Pancreas (tissue), 8 donors: ENCODE measurements at regions not wholly inside any gene's neighbourhood (a gene's known extent, or its start where the extent isn't known, plus 50 kb on each side); places are given as distances from the start of the nearest gene placed in this dataset.
"Not testable (repeated sequence)": the region's sequence is repeated elsewhere in the genome, so short reads cannot be mapped to it uniquely, and the experiment has no call there.

Experiments
- ATAC-seq, 4 donors: fragments of 200-7000 bp; cut with Tn5 transposase; one replicate each; pipeline versions ENCODE4 v1.8.0 to v1.9.1; 2020; ENCODE audit warnings: mild to moderate bottlenecking in 4 of 4, moderate library complexity in 4 of 4
- DNase-seq, 6 donors: peaks; one replicate each; pipeline ENCODE4 v3.0.0-alpha.2; 2020
- FAIRE-seq: peaks from 2 replicates; lab custom pipeline; 2012; peaks lifted over from hg19 to GRCh38; lab: Jason Lieb, UNC
- H3K27ac ChIP-seq, 4 donors: fragments of 200-600 bp; sonication (generic); 1 replicate in 3 of 4; 2 replicates in 1 of 4; pipeline versions ENCODE4 v1.5.0 to v1.8.0; 2020
- H3K27me3 ChIP-seq, 4 donors: fragments of 200-600 bp; one replicate each; pipeline ENCODE4 v1.8.0; 2021
- H3K36me3 ChIP-seq, 3 donors: fragments of 200-600 bp; sonication (generic) in 1 of 3; one replicate each; pipeline versions ENCODE4 v1.5.0 to v1.8.0; 2020 to 2021
- H3K4me1 ChIP-seq, 3 donors: fragments of 200-600 bp; one replicate each; pipeline ENCODE4 v1.8.0; 2021
- H3K4me3 ChIP-seq, 4 donors: fragments of 200-600 bp; sonication (generic) in 2 of 4; one replicate each; pipeline versions ENCODE4 v1.5.0 to v1.8.0; 2020 to 2021
- H3K9me3 ChIP-seq, 4 donors: fragments of 200-600 bp; one replicate each; pipeline ENCODE4 v1.8.0; 2021
- intact Hi-C, 3 donors: fragments of 100-400 bp; cut with DNase I; formaldehyde crosslinking; loops; one replicate each; pipeline versions ENCODE4 v1.11.1 to v1.14.2; 2022
- donor health status: DM: no; HTN: no; CAD: no; lungs with moderate emphysema.
- donor health status: DM: no; HTN: no; CAD: no.
- donor health status: control.
- donor health status: control.
- donor health status: DM: yes; HTN: yes; CAD: no.
- donor health status: DM: no; HTN: no; CAD: no.
- donor health status: DM: no; HTN: no; CAD: no.
- donor health status: DM: yes; HTN: yes; CAD: no.

GRCh38 chr10:47578547-47578946, 55.1 kb upstream of the AGAP9 start:
- H3K9me3 ChIP-seq, H3K27me3 ChIP-seq, H3K4me3 ChIP-seq, ATAC-seq, DNase-seq, H3K27ac ChIP-seq, H3K36me3 ChIP-seq, intact Hi-C loops, H3K4me1 ChIP-seq: not testable (repeated sequence)
- FAIRE-seq: peak; percentile 26
